ENCODE measurements at regions not wholly inside any gene's neighbourhood (a gene's known extent, or its start where the extent isn't known, plus 50 kb on each side); places are given as distances from the start of the nearest gene placed in this dataset.

- TF ChIP-seq EZH2 (optimal IDR thresholded peaks at IDR 0.05; ENCODE audit: low read depth, low read length) (no peak), CTCF (IDR thresholded peaks at IDR 0.05; ENCODE audit: low read length) (no peak), EZH2phosphoT487 (IDR thresholded peaks at IDR 0.05; ENCODE audit: low read length) (no peak)
Measured at GRCh38 chr15:39338251-39338650, 242.6 kb upstream of the THBS1 start.

All from MM.1S (cell line).